Embryonic facial prominence (tissue), 1 donor: ENCODE measurements at regions not wholly inside any gene's neighbourhood (a gene's known extent, or its start where the extent isn't known, plus 50 kb on each side); places are given as distances from the start of the nearest gene placed in this dataset.
"Not testable (repeated sequence)": the region's sequence is repeated elsewhere in the genome, so short reads cannot be mapped to it uniquely, and the experiment has no call there.

ENCODE experiments used
- DNase-seq: peaks from one replicate; pipeline ENCODE4 v3.0.0-alpha.2; 2016; ENCODE audit errors: extremely low spot score

- DNase-seq, result no peak
Measured at GRCh38 chr4:164312671-164313070, 441.3 kb upstream of the SMIM31 start.

- DNase-seq, result no peak
Measured at GRCh38 chr4:164313853-164314252, 440.1 kb upstream of the SMIM31 start.

GRCh38 chr4:164318350-164318749 lies 435.6 kb upstream of the SMIM31 start:
- DNase-seq, result no peak

GRCh38 chr4:164319688-164320087 lies 434.2 kb upstream of the SMIM31 start:
- no peak for DNase-seq

GRCh38 chr4:164320847-164321246 lies 433.1 kb upstream of the SMIM31 start:
- DNase-seq, result no peak

- no peak for DNase-seq
Measured at GRCh38 chr4:164326056-164326455, 427.9 kb upstream of the SMIM31 start.

- DNase-seq, result no peak
Measured at GRCh38 chr4:164337219-164337944, 416.5 kb upstream of the SMIM31 start.

- no peak for DNase-seq
Measured at GRCh38 chr4:164343472-164343976, 410.4 kb upstream of the SMIM31 start.

GRCh38 chr4:164345756-164346155 lies 408.2 kb upstream of the SMIM31 start:
- DNase-seq, result no peak

- DNase-seq, result no peak
Measured at GRCh38 chr4:164350061-164350460, 403.9 kb upstream of the SMIM31 start.

- DNase-seq, result not testable (repeated sequence)
Measured at GRCh38 chr4:164350716-164351115, 403.2 kb upstream of the SMIM31 start.

- no peak for DNase-seq
Measured at GRCh38 chr4:164357957-164358356, 396.0 kb upstream of the SMIM31 start.

GRCh38 chr4:164358400-164358799 lies 395.5 kb upstream of the SMIM31 start:
- no peak for DNase-seq

GRCh38 chr4:164359881-164360280 lies 394.1 kb upstream of the SMIM31 start:
- no peak for DNase-seq

GRCh38 chr4:164368894-164369293 lies 385.0 kb upstream of the SMIM31 start:
- no peak for DNase-seq

GRCh38 chr4:164373021-164373420 lies 380.9 kb upstream of the SMIM31 start:
- DNase-seq, result no peak

- DNase-seq, result no peak
Measured at GRCh38 chr4:164377277-164377676, 376.7 kb upstream of the SMIM31 start.

GRCh38 chr4:164378361-164378760 lies 375.6 kb upstream of the SMIM31 start:
- DNase-seq, result no peak

GRCh38 chr4:164379694-164380093 lies 374.2 kb upstream of the SMIM31 start:
- no peak for DNase-seq

- no peak for DNase-seq
Measured at GRCh38 chr4:164381859-164382258, 372.1 kb upstream of the SMIM31 start.

- DNase-seq, result no peak
Measured at GRCh38 chr4:164383058-164383357, 370.9 kb upstream of the SMIM31 start.

- peak; percentile 58 for DNase-seq
Measured at GRCh38 chr4:164383358-164384220, 370.3 kb upstream of the SMIM31 start.

GRCh38 chr4:164384416-164384815 lies 369.5 kb upstream of the SMIM31 start:
- no peak for DNase-seq
